Sciatic nerve (tissue), 2 donors: ENCODE measurements at regions not wholly inside any gene's neighbourhood (a gene's known extent, or its start where the extent isn't known, plus 50 kb on each side); places are given as distances from the start of the nearest gene placed in this dataset.

Source experiments
- ATAC-seq: fragments of 200-7000 bp; cut with Tn5 transposase; one replicate; pipeline ENCODE4 v1.9.1; 2020; ENCODE audit warnings: mild to moderate bottlenecking, moderate library complexity
- DNase-seq: peaks from one replicate; pipeline ENCODE4 v3.0.0-alpha.2; 2020; ENCODE audit warnings: low spot score
- intact Hi-C: fragments of 100-400 bp; cut with DNase I; formaldehyde crosslinking; loops from one replicate; pipeline ENCODE4 v1.14.2; 2022
- donor health status: DM: no; HTN: no; CAD: no.
- donor health status: DM: no; HTN: no; CAD: no.

- intact Hi-C loops = no loop called here
- DNase-seq (no peak), ATAC-seq (no peak)
These were observed 595.4 kb downstream of the NYAP2 start for GRCh38 chr2:225994748-225995405.

GRCh38 chr2:225993430-225993829 lies 593.9 kb downstream of the NYAP2 start:
- intact Hi-C loops = no loop called here

GRCh38 chr2:225989809-225990208 lies 590.3 kb downstream of the NYAP2 start:
- no peak for DNase-seq
- intact Hi-C loops = no loop called here
- no peak for ATAC-seq

More at GRCh38 chr2:225993430-225993829, 593.9 kb downstream of the NYAP2 start:
- no peak for DNase-seq
- ATAC-seq = no peak

GRCh38 chr2:225980372-225980771 lies 580.9 kb downstream of the NYAP2 start:
- DNase-seq (no peak), ATAC-seq (no peak)
- intact Hi-C loops = no loop called here

- no peak for ATAC-seq
- intact Hi-C loops = no loop called here
- DNase-seq = no peak
These were observed 571.9 kb downstream of the NYAP2 start for GRCh38 chr2:225971433-225971832.

- DNase-seq (no peak), ATAC-seq (no peak)
- intact Hi-C loops = no loop called here
These were observed 549.4 kb downstream of the NYAP2 start for GRCh38 chr2:225948903-225949302.

GRCh38 chr2:225938991-225939390 lies 539.5 kb downstream of the NYAP2 start:
- ATAC-seq (no peak), DNase-seq (no peak)
- intact Hi-C loops = no loop called here

GRCh38 chr2:225937625-225938187 lies 538.2 kb downstream of the NYAP2 start:
- ATAC-seq (no peak), DNase-seq (no peak)
- intact Hi-C loops = no loop called here

GRCh38 chr2:225932811-225933413 lies 533.4 kb downstream of the NYAP2 start:
- DNase-seq (no peak), ATAC-seq (no peak)
- intact Hi-C loops = no loop called here

- DNase-seq (no peak), ATAC-seq (no peak)
- intact Hi-C loops = no loop called here
These were observed 531.2 kb downstream of the NYAP2 start for GRCh38 chr2:225930687-225931086.

- DNase-seq (no peak), ATAC-seq (no peak)
- intact Hi-C loops = no loop called here
These were observed 521.2 kb downstream of the NYAP2 start for GRCh38 chr2:225920621-225921220.

GRCh38 chr2:225916692-225917091 lies 517.2 kb downstream of the NYAP2 start:
- ATAC-seq (no peak), DNase-seq (no peak)
- intact Hi-C loops = no loop called here

GRCh38 chr2:225911019-225911418 lies 511.5 kb downstream of the NYAP2 start:
- intact Hi-C loops = no loop called here
- ATAC-seq (no peak), DNase-seq (no peak)

- DNase-seq = no peak
- intact Hi-C loops = no loop called here
- ATAC-seq = no peak
These were observed 495.6 kb downstream of the NYAP2 start for GRCh38 chr2:225895126-225895525.

- ATAC-seq = no peak
- intact Hi-C loops = no loop called here
These were observed 494.9 kb downstream of the NYAP2 start for GRCh38 chr2:225894236-225894980.

GRCh38 chr2:225893151-225893550 lies 493.6 kb downstream of the NYAP2 start:
- ATAC-seq (no peak), DNase-seq (no peak)
- intact Hi-C loops = no loop called here

More at GRCh38 chr2:225894236-225894980, 494.9 kb downstream of the NYAP2 start:
- DNase-seq = no peak

GRCh38 chr2:225891771-225892170 lies 492.3 kb downstream of the NYAP2 start:
- ATAC-seq (no peak), DNase-seq (no peak)
- intact Hi-C loops = no loop called here

- DNase-seq (no peak), ATAC-seq (no peak)
These were observed 491.5 kb downstream of the NYAP2 start for GRCh38 chr2:225891013-225891412.

GRCh38 chr2:225889452-225889851 lies 489.9 kb downstream of the NYAP2 start:
- DNase-seq (no peak), ATAC-seq (peak; percentile 73)
- intact Hi-C loops = no loop called here

More at GRCh38 chr2:225891013-225891412, 491.5 kb downstream of the NYAP2 start:
- intact Hi-C loops = no loop called here

- ATAC-seq = no peak
- no peak for DNase-seq
- intact Hi-C loops = no loop called here
These were observed 467.6 kb downstream of the NYAP2 start for GRCh38 chr2:225867071-225867470.
